ENCODE measurements at regions not wholly inside any gene's neighbourhood (a gene's known extent, or its start where the extent isn't known, plus 50 kb on each side); places are given as distances from the start of the nearest gene placed in this dataset.

DNA sequence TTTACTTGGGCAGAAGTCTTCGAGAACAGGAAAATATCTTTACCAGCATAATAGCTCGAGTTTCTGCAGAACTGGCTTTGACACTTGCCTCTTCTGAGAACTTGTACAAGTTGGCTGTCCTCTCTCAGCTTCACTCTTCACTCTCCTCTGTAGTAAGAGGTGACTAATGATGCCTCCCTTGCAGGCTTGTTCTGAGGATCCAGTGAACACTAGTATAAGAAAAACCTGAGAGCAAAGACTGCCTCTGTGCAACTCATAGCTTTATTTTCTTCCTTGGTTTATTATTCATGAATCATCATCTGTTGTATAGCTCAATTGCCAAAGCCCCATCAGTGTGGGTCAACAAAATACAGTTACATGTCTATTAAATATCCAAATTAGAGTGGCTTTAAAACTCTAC lies 266.7 kb upstream of the CLNK start:
- no peak for DNase-seq (ENCODE audit: low read depth, low spot score)

GRCh38 chr4:10949039-10949733 lies 264.6 kb upstream of the CLNK start:
- Histone ChIP-seq H3K79me2 (ENCODE audit: insufficient read depth, low read length) (no peaks in the 10 kb centered on the region), H3K4me3 (replicated peaks in 1 of 2; ENCODE audit: low read depth in 1 of 2, low read length in 2 of 2) (no peak overlapping the region), H3K27me3 (ENCODE audit: insufficient read depth, low read length) (no peaks in the 10 kb centered on the region), H3K36me3 (ENCODE audit: control insufficient read depth in 1 of 2, insufficient read depth in 2 of 2, low read length in 2 of 2) (no peaks in the 10 kb centered on the region), H3K27ac (ENCODE audit: low read depth, low read length) (no peak overlapping the region), H3K9me2 (ENCODE audit: insufficient read depth) (no peaks in the 10 kb centered on the region), H3K9ac (ENCODE audit: low read length) (no peak overlapping the region), H3K4me2 (ENCODE audit: low read length) (no peak overlapping the region), H3K9me3 (ENCODE audit: control insufficient read depth in 1 of 2, insufficient read depth in 1 of 2, low read depth in 1 of 2, low read length in 2 of 2) (no peaks in the 10 kb centered on the region), H4K20me1 (ENCODE audit: insufficient read depth) (no peaks in the 10 kb centered on the region), H3K4me1 (ENCODE audit: control insufficient read depth in 1 of 2, insufficient read depth in 2 of 2, low read length in 2 of 2) (no peaks in the 10 kb centered on the region), H2AFZ (ENCODE audit: low read depth, low read length, poor library complexity, severe bottlenecking) (no peak overlapping the region)
- ChIA-PET POLR2A (no interaction called here), CTCF (no interaction called here), RAD21 (ENCODE audit: low non-redundant PET in 1 of 2, low total read pairs in 2 of 2, uncharacterized antibody in 2 of 2, unreplicated experiment in 2 of 2) (no interaction called here)
- no peak for ATAC-seq
- TF ChIP-seq, protein P1, sequence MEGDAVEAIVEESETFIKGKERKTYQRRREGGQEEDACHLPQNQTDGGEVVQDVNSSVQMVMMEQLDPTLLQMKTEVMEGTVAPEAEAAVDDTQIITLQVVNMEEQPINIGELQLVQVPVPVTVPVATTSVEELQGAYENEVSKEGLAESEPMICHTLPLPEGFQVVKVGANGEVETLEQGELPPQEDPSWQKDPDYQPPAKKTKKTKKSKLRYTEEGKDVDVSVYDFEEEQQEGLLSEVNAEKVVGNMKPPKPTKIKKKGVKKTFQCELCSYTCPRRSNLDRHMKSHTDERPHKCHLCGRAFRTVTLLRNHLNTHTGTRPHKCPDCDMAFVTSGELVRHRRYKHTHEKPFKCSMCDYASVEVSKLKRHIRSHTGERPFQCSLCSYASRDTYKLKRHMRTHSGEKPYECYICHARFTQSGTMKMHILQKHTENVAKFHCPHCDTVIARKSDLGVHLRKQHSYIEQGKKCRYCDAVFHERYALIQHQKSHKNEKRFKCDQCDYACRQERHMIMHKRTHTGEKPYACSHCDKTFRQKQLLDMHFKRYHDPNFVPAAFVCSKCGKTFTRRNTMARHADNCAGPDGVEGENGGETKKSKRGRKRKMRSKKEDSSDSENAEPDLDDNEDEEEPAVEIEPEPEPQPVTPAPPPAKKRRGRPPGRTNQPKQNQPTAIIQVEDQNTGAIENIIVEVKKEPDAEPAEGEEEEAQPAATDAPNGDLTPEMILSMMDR (IDR thresholded peaks at IDR 0.05 in 2 of 3, conservative IDR thresholded peaks at IDR 0.05 in 1 of 3; ENCODE audit: borderline replicate concordance in 1 of 3, insufficient read depth in 1 of 3, low read depth in 2 of 3, low read length in 2 of 3), result no peak
- no peak for TF ChIP-seq CEBPB (IDR thresholded peaks at IDR 0.05; ENCODE audit: low read depth)
- intact Hi-C loops (cut with micrococcal nuclease), result no loop called here
- no peak for DNase-seq (ENCODE audit: low read depth, low spot score)
- BruUV-seq (replicated peaks), result no TSS peak

More for the DNA sequence above, 266.7 kb upstream of the CLNK start:
- ChIA-PET POLR2A (no interaction called here), RAD21 (ENCODE audit: low non-redundant PET in 1 of 2, low total read pairs in 2 of 2, uncharacterized antibody in 2 of 2, unreplicated experiment in 2 of 2) (no interaction called here), CTCF (no interaction called here)
- H2AFZ ChIP-seq (ENCODE audit: low read depth, low read length, poor library complexity, severe bottlenecking), result no peak overlapping the region
- H3K4me2 ChIP-seq (ENCODE audit: low read length), result no peak overlapping the region
- H3K4me3 ChIP-seq (replicated peaks in 1 of 2; ENCODE audit: low read depth in 1 of 2, low read length in 2 of 2), result no peak overlapping the region
- peaks cover 0 to 5% of the 10 kb centered on the region in 2 experiments; a peak in 1 of 4 replicates for H3K4me1 ChIP-seq (ENCODE audit: control insufficient read depth in 1 of 2, insufficient read depth in 2 of 2, low read length in 2 of 2)
- H3K79me2 ChIP-seq (ENCODE audit: insufficient read depth, low read length), result no peaks in the 10 kb centered on the region
- H3K9me3 ChIP-seq (ENCODE audit: control insufficient read depth in 1 of 2, insufficient read depth in 1 of 2, low read depth in 1 of 2, low read length in 2 of 2), result no peaks in the 10 kb centered on the region
- H4K20me1 ChIP-seq (ENCODE audit: insufficient read depth), result no peaks in the 10 kb centered on the region
- H3K27ac ChIP-seq (ENCODE audit: low read depth, low read length), result no peak overlapping the region
- no peaks in the 10 kb centered on the region for H3K9me2 ChIP-seq (ENCODE audit: insufficient read depth)
- BruUV-seq (replicated peaks), result no TSS peak
- no peaks in the 10 kb centered on the region for H3K27me3 ChIP-seq (ENCODE audit: insufficient read depth, low read length)
- no peak for ATAC-seq
- no peaks in the 10 kb centered on the region for H3K36me3 ChIP-seq (ENCODE audit: control insufficient read depth in 1 of 2, insufficient read depth in 2 of 2, low read length in 2 of 2)
- intact Hi-C loops (cut with micrococcal nuclease), result no loop called here
- no peak for TF ChIP-seq SRF (IDR thresholded peaks at IDR 0.05; ENCODE audit: low read depth)
- TF ChIP-seq ATF3 (IDR thresholded peaks at IDR 0.05), result no peak
- TF ChIP-seq EGR1 (IDR thresholded peaks at IDR 0.05; ENCODE audit: low read depth), result no peak
- TF ChIP-seq ELF1 (IDR thresholded peaks at IDR 0.05; ENCODE audit: borderline replicate concordance, low read depth), result no peak
- TF ChIP-seq CBX3 (IDR thresholded peaks at IDR 0.05; ENCODE audit: low read depth), result no peak
- no peak for TF ChIP-seq EZH2 (IDR thresholded peaks at IDR 0.05)
- H3K9ac ChIP-seq (ENCODE audit: low read length), result no peak overlapping the region
